ENCODE measurements at regions not wholly inside any gene's neighbourhood (a gene's known extent, or its start where the extent isn't known, plus 50 kb on each side); places are given as distances from the start of the nearest gene placed in this dataset.

DNA sequence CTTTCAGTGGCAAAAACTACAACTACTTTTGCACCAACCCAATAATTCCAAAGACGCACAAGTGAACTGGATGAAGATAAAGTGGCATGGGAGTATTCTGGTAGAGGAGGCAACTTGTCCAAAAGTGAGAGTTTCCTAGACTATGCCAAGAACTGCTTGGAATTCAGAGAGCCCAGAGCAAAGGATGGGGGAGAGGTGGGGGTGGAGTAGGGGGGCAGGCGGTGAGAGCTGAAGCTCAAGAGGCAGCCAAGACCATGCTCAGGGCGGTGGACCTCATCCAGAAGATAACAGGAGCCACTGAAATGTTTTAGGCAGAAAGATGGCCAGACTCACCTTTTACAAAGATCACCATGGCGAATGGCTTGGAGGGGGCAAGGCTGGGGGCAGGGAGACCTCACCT is 242.5 kb downstream of the SEC61B start:
- Histone ChIP-seq H3K27me3 (ENCODE audit: insufficient read depth, low read length, poor library complexity) (no peaks in the 10 kb centered on the region), H4K20me1 (ENCODE audit: insufficient read depth, low read length) (no peaks in the 10 kb centered on the region), H3K79me2 (ENCODE audit: insufficient read depth, low read length) (no peaks in the 10 kb centered on the region), H3K4me2 (ENCODE audit: insufficient read depth, low read length) (no peak overlapping the region), H3K36me3 (ENCODE audit: insufficient read depth, low read length) (no peaks in the 10 kb centered on the region), H3K9me3 (ENCODE audit: insufficient read depth, low read length, severe bottlenecking) (no peaks in the 10 kb centered on the region), H3K27ac (ENCODE audit: low read length) (no peak overlapping the region), H2AFZ (ENCODE audit: low read depth, low read length) (no peak overlapping the region), H3K4me1 (ENCODE audit: insufficient read depth, low read length) (no peaks in the 10 kb centered on the region), H3K9ac (ENCODE audit: low read depth, low read length) (no peak overlapping the region), H3K4me3 (ENCODE audit: low read depth in 1 of 2, low read length in 2 of 2) (no peak overlapping the region)
- ATAC-seq (ENCODE audit: insufficient read depth, low read depth) (no peak), DNase-seq (no peak)
- TF ChIP-seq EZH2 (IDR thresholded peaks at IDR 0.05; ENCODE audit: borderline replicate concordance, low read depth, low read length, severe bottlenecking) = no peak
- TF ChIP-seq CTCF (IDR thresholded peaks at IDR 0.05; ENCODE audit: borderline replicate concordance, extremely low read depth, low read length, poor library complexity, severe bottlenecking) = no peak

DNA sequence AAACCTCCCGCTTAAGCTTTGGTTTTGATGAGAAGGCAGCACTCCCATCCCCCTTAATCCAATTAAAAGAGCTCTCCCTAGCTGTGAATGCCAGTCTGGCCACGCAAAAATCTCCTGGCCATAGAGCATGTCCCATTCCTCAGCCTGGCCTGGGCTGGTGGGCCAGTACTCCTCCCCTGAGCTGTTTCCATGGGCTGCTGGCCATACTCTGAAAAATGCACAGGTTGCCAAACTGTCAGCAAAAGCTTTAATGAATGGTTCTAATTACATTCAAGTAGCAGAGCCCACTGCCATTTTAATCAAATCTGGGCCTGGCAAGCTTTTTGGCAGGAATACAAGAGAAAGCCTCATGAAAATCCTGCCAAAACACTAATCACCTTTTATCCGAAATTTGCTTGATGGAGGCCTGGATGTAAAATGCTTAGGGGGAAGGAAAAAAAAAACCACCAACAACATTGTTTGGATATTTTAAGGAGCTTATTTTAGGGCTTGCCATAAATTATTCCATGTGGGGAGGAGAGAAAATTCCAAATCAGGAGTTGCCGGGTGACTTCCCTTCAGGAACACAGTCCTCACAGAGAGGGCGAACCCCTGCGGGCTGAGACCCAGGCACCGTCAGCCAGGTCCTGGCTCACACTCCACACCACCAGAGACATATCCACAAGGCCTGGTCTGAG is 243.3 kb downstream of the SEC61B start:
- ATAC-seq (ENCODE audit: insufficient read depth, low read depth) (no peak), DNase-seq (no peak)
- Histone ChIP-seq H3K4me3 (ENCODE audit: low read depth in 1 of 2, low read length in 2 of 2) (no peak overlapping the region), H3K27me3 (ENCODE audit: insufficient read depth, low read length, poor library complexity) (no peaks in the 10 kb centered on the region), H3K36me3 (ENCODE audit: insufficient read depth, low read length) (no peaks in the 10 kb centered on the region), H3K79me2 (ENCODE audit: insufficient read depth, low read length) (no peaks in the 10 kb centered on the region), H3K4me1 (ENCODE audit: insufficient read depth, low read length) (no peaks in the 10 kb centered on the region), H3K27ac (ENCODE audit: low read length) (no peak overlapping the region), H3K4me2 (ENCODE audit: insufficient read depth, low read length) (no peak overlapping the region), H3K9me3 (ENCODE audit: insufficient read depth, low read length, severe bottlenecking) (no peaks in the 10 kb centered on the region), H4K20me1 (ENCODE audit: insufficient read depth, low read length) (no peaks in the 10 kb centered on the region), H3K9ac (ENCODE audit: low read depth, low read length) (no peak overlapping the region), H2AFZ (ENCODE audit: low read depth, low read length) (no peak overlapping the region)
- TF ChIP-seq CTCF (IDR thresholded peaks at IDR 0.05; ENCODE audit: borderline replicate concordance, extremely low read depth, low read length, poor library complexity, severe bottlenecking) = no peak
- TF ChIP-seq EZH2 (IDR thresholded peaks at IDR 0.05; ENCODE audit: borderline replicate concordance, low read depth, low read length, severe bottlenecking) = no peak

- ATAC-seq (ENCODE audit: insufficient read depth, low read depth) = no peak
These were observed 244.0 kb downstream of the SEC61B start for GRCh38 chr9:99466104-99466503.

More at GRCh38 chr9:99466104-99466503, 244.0 kb downstream of the SEC61B start:
- Histone ChIP-seq H3K79me2 (ENCODE audit: insufficient read depth, low read length) (no peaks in the 10 kb centered on the region), H3K9me3 (ENCODE audit: insufficient read depth, low read length, severe bottlenecking) (no peaks in the 10 kb centered on the region), H4K20me1 (ENCODE audit: insufficient read depth, low read length) (no peaks in the 10 kb centered on the region), H3K27ac (ENCODE audit: low read length) (no peak overlapping the region), H3K27me3 (ENCODE audit: insufficient read depth, low read length, poor library complexity) (no peaks in the 10 kb centered on the region), H3K36me3 (ENCODE audit: insufficient read depth, low read length) (no peaks in the 10 kb centered on the region), H3K4me3 (ENCODE audit: low read depth in 1 of 2, low read length in 2 of 2) (no peak overlapping the region), H3K4me2 (ENCODE audit: insufficient read depth, low read length) (no peak overlapping the region), H2AFZ (ENCODE audit: low read depth, low read length) (no peak overlapping the region), H3K4me1 (ENCODE audit: insufficient read depth, low read length) (no peaks in the 10 kb centered on the region), H3K9ac (ENCODE audit: low read depth, low read length) (no peak overlapping the region)
- DNase-seq = no peak
- no peak for TF ChIP-seq CTCF (IDR thresholded peaks at IDR 0.05; ENCODE audit: borderline replicate concordance, extremely low read depth, low read length, poor library complexity, severe bottlenecking)

Data from DND-41 (cell line).